Body of pancreas (tissue), 4 donors: ENCODE measurements at regions not wholly inside any gene's neighbourhood (a gene's known extent, or its start where the extent isn't known, plus 50 kb on each side); places are given as distances from the start of the nearest gene placed in this dataset.

Source experiments
- ATAC-seq: fragments of 150-250 bp; one replicate; pipeline ENCODE4 v1.9.1; 2016
- DNase-seq, 4 donors: peaks; one replicate each; pipeline ENCODE4 v3.0.0-alpha.2; 2019
- H3K27ac ChIP-seq, 4 donors: fragments of 200-600 bp; sonication (generic); 1 replicate in 3 of 4; 2 replicates in 1 of 4; pipeline versions ENCODE4 v1.5.1 to v1.6.1; 2016 to 2019; ENCODE audit warnings: mild to moderate bottlenecking in 1 of 4, mixed read lengths in 1 of 4, moderate library complexity in 1 of 4
- H3K27me3 ChIP-seq, 2 donors: fragments of 200-600 bp; sonication (generic); one replicate each; pipeline ENCODE4 v1.6.0; 2016; ENCODE audit warnings: mild to moderate bottlenecking in 1 of 2
- H3K36me3 ChIP-seq, 2 donors: fragments of 200-600 bp; sonication (generic); replicated peaks in 1 of 2; 2 replicates each; pipeline ENCODE4 v1.5.1; 2016; ENCODE audit warnings: low read depth in 2 of 2; ENCODE audit not compliant: insufficient read depth in 1 of 2
- H3K4me1 ChIP-seq: fragments of 200-600 bp; sonication (generic); one replicate; pipeline ENCODE4 v1.6.0; 2016
- H3K4me3 ChIP-seq, 2 donors: fragments of 200-600 bp; sonication (generic); 1 replicate in 1 of 2; 2 replicates in 1 of 2; pipeline ENCODE4 v1.5.1; 2016 to 2019
- H3K9me3 ChIP-seq, 3 donors: fragments of 200-600 bp; sonication (generic); 1 replicate in 2 of 3; 2 replicates in 1 of 3; pipeline ENCODE4 v1.5.1; 2016
- POLR2A ChIP-seq, 3 donors: fragments of 450-650 bp; IDR thresholded peaks; one replicate each; pipeline ENCODE4 v1.6.1; 2016; ENCODE audit warnings: antibody characterized with exemption in 3 of 3, mild to moderate bottlenecking in 2 of 3
- WGBS, 2 donors: methylation state at CpG; one replicate each; pipeline ENCODE4 v1.1.5; 2017; 5-methylcytosine and 5-hydroxymethylcytosine counted together
- intact Hi-C: fragments of 100-400 bp; cut with DNase I; formaldehyde crosslinking; loops from one replicate; pipeline ENCODE4 v1.15.1; 2023
- TF ChIP-seq, protein P1 (sequence below), 7 experiments: fragments of 450-650 bp in 4 of 7; fragments of 200-600 bp in 3 of 7; sonication (generic) in 3 of 7; IDR thresholded peaks; one replicate each; pipeline ENCODE4 v1.5.1; 2016 to 2019; ENCODE audit warnings: antibody characterized with exemption in 7 of 7

DNA sequence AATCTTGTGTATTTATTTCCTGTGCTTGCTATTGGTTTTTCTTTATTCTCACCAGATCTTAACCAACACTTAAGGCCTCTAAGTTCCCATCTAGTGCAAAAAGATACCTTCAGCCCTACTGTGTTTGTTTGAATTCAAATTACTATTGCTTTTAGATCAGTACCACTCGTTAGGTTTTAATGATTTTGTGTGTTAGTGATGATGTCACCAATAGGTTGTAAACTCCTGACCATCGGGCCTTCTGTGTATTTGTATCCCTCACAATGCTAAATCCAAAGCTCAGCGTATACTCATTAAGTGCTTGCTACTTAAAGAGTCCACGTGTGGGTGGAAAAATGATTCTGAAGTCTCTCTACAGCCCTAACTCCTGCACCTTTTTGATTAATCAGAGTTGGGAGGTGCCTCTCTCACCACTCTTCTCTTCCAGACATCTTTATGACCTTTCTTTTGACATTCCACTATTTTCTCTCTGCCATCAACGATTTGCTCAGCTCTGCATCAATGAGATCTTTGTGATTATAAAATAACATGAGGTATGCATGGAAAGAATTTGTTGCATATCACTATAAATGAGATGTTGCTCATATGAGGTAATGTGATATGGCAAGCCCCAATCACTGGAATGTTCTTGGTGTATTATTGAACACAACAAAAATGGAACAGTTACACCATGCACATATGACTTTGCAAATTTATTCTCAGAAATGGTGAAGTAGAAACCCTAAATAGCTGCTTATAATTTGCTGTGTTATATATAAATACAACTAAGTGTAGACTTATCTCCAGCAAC lies 55.1 kb upstream of the LAMA2 start:
- ATAC-seq (no peak), DNase-seq (no peak)
- Histone ChIP-seq H3K9me3 (no peaks in the 10 kb centered on the region), H3K4me3 (no peak overlapping the region), H3K27ac (no peak overlapping the region), H3K4me1 (no peaks in the 10 kb centered on the region), H3K27me3 (no peaks in the 10 kb centered on the region), H3K36me3 (no peaks in the 10 kb centered on the region)
- intact Hi-C loops = no loop called here
- TF ChIP-seq, protein P1, sequence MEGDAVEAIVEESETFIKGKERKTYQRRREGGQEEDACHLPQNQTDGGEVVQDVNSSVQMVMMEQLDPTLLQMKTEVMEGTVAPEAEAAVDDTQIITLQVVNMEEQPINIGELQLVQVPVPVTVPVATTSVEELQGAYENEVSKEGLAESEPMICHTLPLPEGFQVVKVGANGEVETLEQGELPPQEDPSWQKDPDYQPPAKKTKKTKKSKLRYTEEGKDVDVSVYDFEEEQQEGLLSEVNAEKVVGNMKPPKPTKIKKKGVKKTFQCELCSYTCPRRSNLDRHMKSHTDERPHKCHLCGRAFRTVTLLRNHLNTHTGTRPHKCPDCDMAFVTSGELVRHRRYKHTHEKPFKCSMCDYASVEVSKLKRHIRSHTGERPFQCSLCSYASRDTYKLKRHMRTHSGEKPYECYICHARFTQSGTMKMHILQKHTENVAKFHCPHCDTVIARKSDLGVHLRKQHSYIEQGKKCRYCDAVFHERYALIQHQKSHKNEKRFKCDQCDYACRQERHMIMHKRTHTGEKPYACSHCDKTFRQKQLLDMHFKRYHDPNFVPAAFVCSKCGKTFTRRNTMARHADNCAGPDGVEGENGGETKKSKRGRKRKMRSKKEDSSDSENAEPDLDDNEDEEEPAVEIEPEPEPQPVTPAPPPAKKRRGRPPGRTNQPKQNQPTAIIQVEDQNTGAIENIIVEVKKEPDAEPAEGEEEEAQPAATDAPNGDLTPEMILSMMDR (IDR thresholded peaks at IDR 0.05) = no peak
- TF ChIP-seq POLR2A (IDR thresholded peaks at IDR 0.05) = no peak
- WGBS, 2 donors = 48% methylated on average over 5 of the region's 5 CpGs

DNA sequence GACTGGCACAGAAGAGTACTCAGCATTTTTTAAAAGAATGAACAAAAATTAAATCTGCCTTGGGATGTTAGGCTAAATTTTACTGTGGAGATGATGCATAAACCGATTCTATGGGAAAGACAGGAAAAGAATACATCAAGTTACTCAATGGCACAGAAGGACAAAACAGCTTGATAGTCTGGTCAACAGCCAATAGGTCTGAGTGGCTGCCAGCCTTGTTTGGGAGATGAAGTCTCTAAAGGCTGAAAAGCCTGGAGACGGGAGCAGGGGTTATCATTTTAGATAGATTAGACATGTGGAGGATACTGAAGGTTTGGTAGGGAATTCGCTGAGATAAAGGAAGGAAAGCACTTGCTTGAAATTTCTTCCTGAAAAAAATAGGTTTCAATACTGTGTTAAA lies 56.3 kb upstream of the LAMA2 start:
- H3K36me3 ChIP-seq = no peaks in the 10 kb centered on the region
- no peaks in the 10 kb centered on the region for H3K9me3 ChIP-seq
- DNase-seq = no peak
- H3K4me3 ChIP-seq = no peak overlapping the region
- no peaks in the 10 kb centered on the region for H3K4me1 ChIP-seq
- no peak for ATAC-seq
- TF ChIP-seq, protein P1 (IDR thresholded peaks at IDR 0.05) = no peak
- TF ChIP-seq POLR2A (IDR thresholded peaks at IDR 0.05) = no peak
- no peaks in the 10 kb centered on the region for H3K27me3 ChIP-seq
- intact Hi-C loops = no loop called here
- no peak overlapping the region for H3K27ac ChIP-seq
- 47 to 52% methylated on average over 3 of the region's 3 CpGs for WGBS, 2 donors

DNA sequence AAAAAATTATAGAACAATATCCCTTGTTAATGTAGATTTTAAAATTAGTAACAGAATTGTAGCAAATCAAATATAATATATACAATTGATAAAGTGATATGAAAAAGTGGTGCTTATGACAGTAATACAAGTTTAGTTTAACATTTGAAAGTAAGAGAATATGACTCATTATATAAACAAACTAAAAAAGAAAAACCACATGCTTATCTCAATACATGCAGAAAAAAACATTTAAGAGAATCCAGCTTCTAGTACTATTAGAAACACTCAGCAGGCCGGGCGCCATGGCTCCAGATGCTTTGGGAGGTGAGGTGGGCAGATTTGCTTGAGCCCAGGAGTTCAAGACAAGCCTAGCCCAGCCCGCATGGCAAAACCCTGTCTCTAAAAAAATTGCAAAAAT lies 60.7 kb upstream of the LAMA2 start:
- Histone ChIP-seq H3K9me3 (no peaks in the 10 kb centered on the region), H3K36me3 (no peaks in the 10 kb centered on the region), H3K27ac (no peak overlapping the region), H3K4me1 (no peaks in the 10 kb centered on the region), H3K27me3 (no peaks in the 10 kb centered on the region), H3K4me3 (no peak overlapping the region)
- ATAC-seq (no peak), DNase-seq (no peak)
- TF ChIP-seq, protein P1 (IDR thresholded peaks at IDR 0.05) = no peak
- no peak for TF ChIP-seq POLR2A (IDR thresholded peaks at IDR 0.05)
- WGBS, 2 donors = 65 to 80% methylated on average over 3 of the region's 3 CpGs
- intact Hi-C loops = no loop called here

DNA sequence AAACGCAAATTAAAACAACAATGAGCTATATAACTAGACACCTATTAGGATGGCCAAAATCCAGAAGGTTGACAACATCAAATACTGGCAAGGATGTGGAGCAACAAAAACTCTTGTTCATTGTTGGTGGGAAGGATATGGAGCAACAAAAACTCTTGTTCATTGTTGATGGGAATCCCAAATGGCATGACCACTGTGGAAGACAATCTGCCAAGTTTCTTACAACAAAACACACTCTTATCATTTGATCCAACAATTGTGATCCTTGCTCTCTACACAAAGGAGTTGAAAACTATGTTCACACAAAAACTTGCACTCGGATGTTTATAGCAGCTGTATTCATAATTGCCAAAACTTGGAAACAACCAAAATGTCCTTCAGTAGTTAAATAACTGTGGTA lies 61.8 kb upstream of the LAMA2 start:
- 47 to 48% methylated on average over 2 of the region's 2 CpGs for WGBS, 2 donors
- no peak for ATAC-seq

More for the DNA sequence above, 61.8 kb upstream of the LAMA2 start:
- no peaks in the 10 kb centered on the region for H3K36me3 ChIP-seq
- no peak for DNase-seq
- H3K4me3 ChIP-seq = no peak overlapping the region
- H3K9me3 ChIP-seq = no peaks in the 10 kb centered on the region
- no peak for TF ChIP-seq POLR2A (IDR thresholded peaks at IDR 0.05)
- TF ChIP-seq, protein P1 (IDR thresholded peaks at IDR 0.05) = no peak
- intact Hi-C loops = no loop called here
- no peak overlapping the region for H3K27ac ChIP-seq
- no peaks in the 10 kb centered on the region for H3K27me3 ChIP-seq
- no peaks in the 10 kb centered on the region for H3K4me1 ChIP-seq
